Fibroblast of skin of abdomen (primary cell): ENCODE measurements at regions not wholly inside any gene's neighbourhood (a gene's known extent, or its start where the extent isn't known, plus 50 kb on each side); places are given as distances from the start of the nearest gene placed in this dataset.
A peak's percentile ranks its signal among the peaks of the same experiment; 100 is the strongest.

Experiments used
- DNase-seq: peaks from one replicate; pipeline ENCODE4 v3.0.0-alpha.2; 2013

GRCh38 chr10:60465801-60466200 lies 76.1 kb upstream of the ANK3 start:
- peak; percentile 42 for DNase-seq

GRCh38 chr10:60464659-60465058 lies 75.0 kb upstream of the ANK3 start:
- DNase-seq = no peak

- peak; percentile 47 for DNase-seq
These were observed 74.1 kb upstream of the ANK3 start for GRCh38 chr10:60463746-60464145.

- DNase-seq = no peak
These were observed 72.0 kb upstream of the ANK3 start for GRCh38 chr10:60461688-60462087.

- DNase-seq = no peak
These were observed 70.2 kb upstream of the ANK3 start for GRCh38 chr10:60459701-60460457.

- peak; percentile 40 for DNase-seq
These were observed 66.4 kb upstream of the ANK3 start for GRCh38 chr10:60456053-60456452.

- no peak for DNase-seq
These were observed 64.7 kb upstream of the ANK3 start for GRCh38 chr10:60454336-60454735.

GRCh38 chr10:60453036-60453435 lies 63.4 kb upstream of the ANK3 start:
- no peak for DNase-seq

- no peak for DNase-seq
These were observed 60.6 kb upstream of the ANK3 start for GRCh38 chr10:60450291-60450690.

GRCh38 chr10:60448246-60448645 lies 58.6 kb upstream of the ANK3 start:
- no peak for DNase-seq

GRCh38 chr10:60446851-60447250 lies 57.2 kb upstream of the ANK3 start:
- DNase-seq = no peak

GRCh38 chr10:60446070-60446833 lies 56.6 kb upstream of the ANK3 start:
- DNase-seq = no peak

- DNase-seq = peak; percentile 41
These were observed 54.9 kb upstream of the ANK3 start for GRCh38 chr10:60444494-60445064.

GRCh38 chr10:60443346-60443745 lies 53.7 kb upstream of the ANK3 start:
- no peak for DNase-seq

GRCh38 chr10:60441515-60441914 lies 51.8 kb upstream of the ANK3 start:
- DNase-seq = no peak

- DNase-seq = no peak
These were observed 50.0 kb upstream of the ANK3 start for GRCh38 chr10:60439641-60440040.
